ENCODE measurements at regions not wholly inside any gene's neighbourhood (a gene's known extent, or its start where the extent isn't known, plus 50 kb on each side); places are given as distances from the start of the nearest gene placed in this dataset.
"Not testable (repeated sequence)": the region's sequence is repeated elsewhere in the genome, so short reads cannot be mapped to it uniquely, and the experiment has no call there.

GRCh38 chr2:167651406-167652151, 595.8 kb downstream of the STK39 start:
- Histone ChIP-seq H3K27ac (ENCODE audit: low read depth) (no peak overlapping the region), H3K36me3 (ENCODE audit: insufficient read depth) (no peaks in the 10 kb centered on the region), H3K4me3 (ENCODE audit: low read depth, low read length) (no peak overlapping the region), H3K4me1 (ENCODE audit: insufficient read depth) (no peaks in the 10 kb centered on the region)
- no peak for DNase-seq (ENCODE audit: extremely low spot score)
- WGBS, result 62% methylated on average over 5 of the region's 5 CpGs

- no peak for DNase-seq (ENCODE audit: extremely low spot score)
- WGBS, result 93% methylated on average over 2 of the region's 2 CpGs
- H3K36me3 ChIP-seq (ENCODE audit: insufficient read depth), result no peaks in the 10 kb centered on the region
- no peak overlapping the region for H3K27ac ChIP-seq (ENCODE audit: low read depth)
- no peaks in the 10 kb centered on the region for H3K4me1 ChIP-seq (ENCODE audit: insufficient read depth)
- H3K4me3 ChIP-seq (ENCODE audit: low read depth, low read length), result no peak overlapping the region
Measured at GRCh38 chr2:167646557-167646956, 600.8 kb downstream of the STK39 start.

- DNase-seq (ENCODE audit: extremely low spot score), result no peak
- Histone ChIP-seq H3K4me1 (ENCODE audit: insufficient read depth) (no peaks in the 10 kb centered on the region), H3K27ac (ENCODE audit: low read depth) (no peak overlapping the region), H3K4me3 (ENCODE audit: low read depth, low read length) (no peak overlapping the region), H3K36me3 (ENCODE audit: insufficient read depth) (no peaks in the 10 kb centered on the region)
- 56% methylated on average over 1 of the region's 1 CpG for WGBS
Measured at GRCh38 chr2:167640096-167640495, 607.3 kb downstream of the STK39 start.

GRCh38 chr2:167637741-167638140, 609.7 kb downstream of the STK39 start:
- DNase-seq (ENCODE audit: extremely low spot score), result no peak
- H3K4me3 ChIP-seq (ENCODE audit: low read depth, low read length), result no peak overlapping the region
- no peaks in the 10 kb centered on the region for H3K4me1 ChIP-seq (ENCODE audit: insufficient read depth)
- H3K36me3 ChIP-seq (ENCODE audit: insufficient read depth), result no peaks in the 10 kb centered on the region
- no peak overlapping the region for H3K27ac ChIP-seq (ENCODE audit: low read depth)

GRCh38 chr2:167632271-167632670, 615.1 kb downstream of the STK39 start:
- H3K36me3 ChIP-seq (ENCODE audit: insufficient read depth); H3K4me1 ChIP-seq (ENCODE audit: insufficient read depth); H3K27ac ChIP-seq (ENCODE audit: low read depth); H3K4me3 ChIP-seq (ENCODE audit: low read depth, low read length); DNase-seq (ENCODE audit: extremely low spot score): not testable (repeated sequence)
- 92% methylated on average over 1 of the region's 1 CpG for WGBS

- Histone ChIP-seq H3K4me1 (ENCODE audit: insufficient read depth) (no peaks in the 10 kb centered on the region), H3K4me3 (ENCODE audit: low read depth, low read length) (no peak overlapping the region), H3K27ac (ENCODE audit: low read depth) (no peak overlapping the region), H3K36me3 (ENCODE audit: insufficient read depth) (no peaks in the 10 kb centered on the region)
- no peak for DNase-seq (ENCODE audit: extremely low spot score)
Measured at GRCh38 chr2:167626961-167627360, 620.4 kb downstream of the STK39 start.

GRCh38 chr2:167626301-167626700, 621.1 kb downstream of the STK39 start:
- no peak for DNase-seq (ENCODE audit: extremely low spot score)
- Histone ChIP-seq H3K27ac (ENCODE audit: low read depth) (no peak overlapping the region), H3K4me1 (ENCODE audit: insufficient read depth) (no peaks in the 10 kb centered on the region), H3K36me3 (ENCODE audit: insufficient read depth) (no peaks in the 10 kb centered on the region), H3K4me3 (ENCODE audit: low read depth, low read length) (no peak overlapping the region)
- 50% methylated on average over 1 of the region's 1 CpG for WGBS

GRCh38 chr2:167616997-167617396, 630.4 kb downstream of the STK39 start:
- H3K27ac ChIP-seq (ENCODE audit: low read depth), result no peak overlapping the region
- DNase-seq (ENCODE audit: extremely low spot score), result no peak
- no peaks in the 10 kb centered on the region for H3K4me1 ChIP-seq (ENCODE audit: insufficient read depth)
- H3K4me3 ChIP-seq (ENCODE audit: low read depth, low read length), result no peak overlapping the region
- no peaks in the 10 kb centered on the region for H3K36me3 ChIP-seq (ENCODE audit: insufficient read depth)

GRCh38 chr2:167613471-167613870, 633.9 kb downstream of the STK39 start:
- no peak for DNase-seq (ENCODE audit: extremely low spot score)

GRCh38 chr2:167608487-167608886, 638.9 kb downstream of the STK39 start:
- no peaks in the 10 kb centered on the region for H3K4me1 ChIP-seq (ENCODE audit: insufficient read depth)
- H3K36me3 ChIP-seq (ENCODE audit: insufficient read depth), result no peaks in the 10 kb centered on the region
- no peak overlapping the region for H3K4me3 ChIP-seq (ENCODE audit: low read depth, low read length)
- no peak for DNase-seq (ENCODE audit: extremely low spot score)
- no peak overlapping the region for H3K27ac ChIP-seq (ENCODE audit: low read depth)

More at GRCh38 chr2:167613471-167613870, 633.9 kb downstream of the STK39 start:
- H3K4me1 ChIP-seq (ENCODE audit: insufficient read depth), result no peaks in the 10 kb centered on the region
- H3K27ac ChIP-seq (ENCODE audit: low read depth), result no peak overlapping the region
- H3K36me3 ChIP-seq (ENCODE audit: insufficient read depth), result no peaks in the 10 kb centered on the region
- no peak overlapping the region for H3K4me3 ChIP-seq (ENCODE audit: low read depth, low read length)
- WGBS, result 73% methylated on average over 1 of the region's 1 CpG

- H3K36me3 ChIP-seq (ENCODE audit: insufficient read depth), result no peaks in the 10 kb centered on the region
- H3K4me1 ChIP-seq (ENCODE audit: insufficient read depth), result no peaks in the 10 kb centered on the region
- no peak for DNase-seq (ENCODE audit: extremely low spot score)
- no peak overlapping the region for H3K27ac ChIP-seq (ENCODE audit: low read depth)
- H3K4me3 ChIP-seq (ENCODE audit: low read depth, low read length), result no peak overlapping the region
- 87% methylated on average over 3 of the region's 3 CpGs for WGBS
Measured at GRCh38 chr2:167607731-167608130, 639.7 kb downstream of the STK39 start.

- Histone ChIP-seq H3K27ac (ENCODE audit: low read depth) (no peak overlapping the region), H3K4me3 (ENCODE audit: low read depth, low read length) (no peak overlapping the region), H3K36me3 (ENCODE audit: insufficient read depth) (no peaks in the 10 kb centered on the region), H3K4me1 (ENCODE audit: insufficient read depth) (no peaks in the 10 kb centered on the region)
- 86% methylated on average over 8 of the region's 8 CpGs for WGBS
- no peak for DNase-seq (ENCODE audit: extremely low spot score)
Measured at GRCh38 chr2:167607211-167607610, 640.2 kb downstream of the STK39 start.

GRCh38 chr2:167602122-167602521, 645.3 kb downstream of the STK39 start:
- Histone ChIP-seq H3K36me3 (ENCODE audit: insufficient read depth) (no peaks in the 10 kb centered on the region), H3K4me3 (ENCODE audit: low read depth, low read length) (no peak overlapping the region), H3K27ac (ENCODE audit: low read depth) (no peak overlapping the region), H3K4me1 (ENCODE audit: insufficient read depth) (no peaks in the 10 kb centered on the region)
- WGBS, result 94% methylated on average over 1 of the region's 1 CpG
- no peak for DNase-seq (ENCODE audit: extremely low spot score)

- H3K27ac ChIP-seq (ENCODE audit: low read depth), result no peak overlapping the region
- DNase-seq (ENCODE audit: extremely low spot score), result no peak
- 38% methylated on average over 1 of the region's 1 CpG for WGBS
Measured at GRCh38 chr2:167599219-167599618, 648.2 kb downstream of the STK39 start.

More at GRCh38 chr2:167599219-167599618, 648.2 kb downstream of the STK39 start:
- H3K36me3 ChIP-seq (ENCODE audit: insufficient read depth), result no peaks in the 10 kb centered on the region
- H3K4me3 ChIP-seq (ENCODE audit: low read depth, low read length), result no peak overlapping the region
- no peaks in the 10 kb centered on the region for H3K4me1 ChIP-seq (ENCODE audit: insufficient read depth)
